ENCODE measurements at regions not wholly inside any gene's neighbourhood (a gene's known extent, or its start where the extent isn't known, plus 50 kb on each side); places are given as distances from the start of the nearest gene placed in this dataset.

DNA sequence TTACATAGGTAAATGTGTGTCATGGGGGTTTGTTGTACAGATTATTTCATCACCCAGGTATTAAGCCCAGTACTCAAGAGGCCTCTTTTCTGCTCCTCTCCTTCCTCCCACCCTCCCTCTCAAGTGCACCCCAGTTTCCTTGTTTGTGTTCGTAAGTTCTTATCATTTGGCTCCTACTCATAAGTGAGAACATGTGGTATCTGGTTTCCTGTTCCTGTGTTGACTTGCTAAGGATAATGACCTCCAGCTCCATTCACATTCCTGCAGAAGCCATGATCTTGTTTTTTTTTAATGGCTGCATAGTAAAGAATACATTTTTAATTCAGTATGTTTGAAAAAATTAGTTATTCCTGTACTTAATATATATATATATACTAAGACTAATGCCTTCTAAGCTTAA is 107.7 kb downstream of the CLDN17 start:
- no peak overlapping the region for H3K56ac ChIP-seq (ENCODE audit: extremely low read depth, insufficient read depth, low read length)
- no peak overlapping the region for H2AFZ ChIP-seq (replicated peaks; ENCODE audit: low read length, poor library complexity)
- H3K9me1 ChIP-seq (ENCODE audit: insufficient read depth, low read length) = no peaks in the 10 kb centered on the region
- H3K79me1 ChIP-seq (ENCODE audit: low read depth in 1 of 2, low read length in 2 of 2) = no peaks in the 10 kb centered on the region
- no peak overlapping the region for H3K18ac ChIP-seq (ENCODE audit: low read depth, low read length)
- peaks cover 2% of the 10 kb centered on the region; the same call in 1 of the 2 replicates for H3K9me3 ChIP-seq (ENCODE audit: control insufficient read depth, insufficient read depth, low read length)
- no peaks in the 10 kb centered on the region for H3K27me3 ChIP-seq (ENCODE audit: control insufficient read depth, insufficient read depth, low read length)
- H3K9ac ChIP-seq (ENCODE audit: low read depth, low read length) = no peak overlapping the region
- TF ChIP-seq, protein P1, sequence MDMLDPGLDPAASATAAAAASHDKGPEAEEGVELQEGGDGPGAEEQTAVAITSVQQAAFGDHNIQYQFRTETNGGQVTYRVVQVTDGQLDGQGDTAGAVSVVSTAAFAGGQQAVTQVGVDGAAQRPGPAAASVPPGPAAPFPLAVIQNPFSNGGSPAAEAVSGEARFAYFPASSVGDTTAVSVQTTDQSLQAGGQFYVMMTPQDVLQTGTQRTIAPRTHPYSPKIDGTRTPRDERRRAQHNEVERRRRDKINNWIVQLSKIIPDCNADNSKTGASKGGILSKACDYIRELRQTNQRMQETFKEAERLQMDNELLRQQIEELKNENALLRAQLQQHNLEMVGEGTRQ (IDR thresholded peaks at IDR 0.05; ENCODE audit: low read depth, low read length) = no peak
- no peak for TF ChIP-seq CHD1 (IDR thresholded peaks at IDR 0.05; ENCODE audit: low read depth, low read length)
- TF ChIP-seq SMC3 (IDR thresholded peaks at IDR 0.05; ENCODE audit: low read depth, low read length) = no peak
- no peak for TF ChIP-seq RCOR1 (IDR thresholded peaks at IDR 0.05; ENCODE audit: insufficient replicate concordance, low read length)
- TF ChIP-seq NFE2L2 (IDR thresholded peaks at IDR 0.05; ENCODE audit: low read depth, low read length) = no peak
- no peak for TF ChIP-seq CEBPB (IDR thresholded peaks at IDR 0.05; ENCODE audit: low read depth, low read length)
- TF ChIP-seq MAZ (IDR thresholded peaks at IDR 0.05; ENCODE audit: borderline replicate concordance, low read depth, low read length) = no peak
- H4K91ac ChIP-seq (ENCODE audit: insufficient read depth, low read depth, low read length) = no peak overlapping the region
- WGBS, 2 experiments (ENCODE audit: extremely low coverage in 2 of 2, insufficient read length in 1 of 2) = no CpG with 5 or more reads among the region's 1 CpG
- no peaks in the 10 kb centered on the region for H4K20me1 ChIP-seq (ENCODE audit: insufficient read depth, low read length)
- H3K4ac ChIP-seq (ENCODE audit: low read depth, low read length) = no peak overlapping the region
- no peaks in the 10 kb centered on the region for H3K4me1 ChIP-seq (ENCODE audit: control insufficient read depth, insufficient read depth, low read length)
- BruUV-seq (replicated peaks) = no TSS peak
- H2BK120ac ChIP-seq (ENCODE audit: low read depth, low read length) = no peak overlapping the region
- POLR2A ChIA-PET (ENCODE audit: unreplicated experiment) = no interaction called here
- DNase-seq (no peak), ATAC-seq (ENCODE audit: low read depth) (no peak)
- no peak overlapping the region for H4K5ac ChIP-seq (ENCODE audit: low read depth, low read length)
- in situ Hi-C loops (cut with MboI; ENCODE audit: low sequenced_read_pairs) = no loop called here
- no peak overlapping the region for H2AK5ac ChIP-seq (ENCODE audit: low read depth, low read length)
- H3K4me2 ChIP-seq (ENCODE audit: low read depth, low read length) = no peak overlapping the region
- no peak overlapping the region for H3K14ac ChIP-seq (replicated peaks; ENCODE audit: low read depth, low read length)
- dilution Hi-C loops (cut with HindIII; ENCODE audit: low sequenced_read_pairs, unreplicated experiment) = no loop called here
- H3K36me3 ChIP-seq (ENCODE audit: control insufficient read depth, insufficient read depth, low read length) = no peaks in the 10 kb centered on the region
- CTCF ChIA-PET = interaction anchor here (1.1 kb wide), 1 partner anchor 15 kb away, joined by 8 read pairs; no protein-coding TSS in a partner anchor
- no peak overlapping the region for H2BK15ac ChIP-seq (ENCODE audit: low read depth, low read length)
- intact Hi-C loops (cut with micrococcal nuclease) = no loop called here
- no peak overlapping the region for H3K4me3 ChIP-seq (ENCODE audit: insufficient read depth, low read depth, low read length)
- H3K27ac ChIP-seq (ENCODE audit: insufficient read depth, low read length) = no peak overlapping the region
- no peak overlapping the region for H4K8ac ChIP-seq (ENCODE audit: low read depth in 2 of 2, low read length in 2 of 2)
- H2BK5ac ChIP-seq (ENCODE audit: low read depth, low read length, poor library complexity, severe bottlenecking) = no peak overlapping the region
- no peak overlapping the region for H2BK20ac ChIP-seq (ENCODE audit: low read depth, low read length)
- H2AK9ac ChIP-seq (replicated peaks; ENCODE audit: low read depth, low read length, poor library complexity) = no peak overlapping the region
- no peak overlapping the region for H3K23ac ChIP-seq (ENCODE audit: low read depth, low read length)
